Dedifferentiated amniotic fluid mesenchymal stem cell (primary cell): ENCODE measurements at regions not wholly inside any gene's neighbourhood (a gene's known extent, or its start where the extent isn't known, plus 50 kb on each side); places are given as distances from the start of the nearest gene placed in this dataset.
"Not testable (repeated sequence)": the region's sequence is repeated elsewhere in the genome, so short reads cannot be mapped to it uniquely, and the experiment has no call there.

ENCODE experiments used
- DNase-seq: peaks from one replicate; pipeline ENCODE4 v3.0.0-alpha.2; 2016; ENCODE audit errors: extremely low spot score

- DNase-seq = no peak
These were observed 873.4 kb upstream of the ADGRL3 start for GRCh38 chr4:60326735-60327134.

DNA sequence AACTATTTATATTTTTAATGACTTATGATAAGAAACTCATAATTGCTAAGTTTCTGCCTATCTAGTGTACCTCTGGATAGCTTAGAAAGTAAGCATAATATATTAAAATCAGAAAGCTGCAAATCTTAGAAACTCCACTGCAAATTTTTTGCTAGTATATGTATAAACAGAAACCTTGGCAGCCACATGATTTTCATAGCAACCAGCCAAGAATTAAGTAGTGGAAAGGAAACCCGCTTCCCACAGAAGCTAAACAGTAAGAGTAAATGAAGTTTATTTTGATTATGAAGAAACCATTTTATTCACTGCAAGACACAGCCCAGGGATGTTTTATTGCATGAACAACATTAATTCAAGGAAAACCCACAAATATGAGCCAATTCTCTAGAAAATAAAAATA lies 872.5 kb upstream of the ADGRL3 start:
- no peak for DNase-seq

- no peak for DNase-seq
These were observed 855.2 kb upstream of the ADGRL3 start for GRCh38 chr4:60344908-60345307.

- DNase-seq = no peak
These were observed 854.7 kb upstream of the ADGRL3 start for GRCh38 chr4:60345392-60345791.

GRCh38 chr4:60359746-60360367 lies 840.3 kb upstream of the ADGRL3 start:
- DNase-seq = no peak

DNA sequence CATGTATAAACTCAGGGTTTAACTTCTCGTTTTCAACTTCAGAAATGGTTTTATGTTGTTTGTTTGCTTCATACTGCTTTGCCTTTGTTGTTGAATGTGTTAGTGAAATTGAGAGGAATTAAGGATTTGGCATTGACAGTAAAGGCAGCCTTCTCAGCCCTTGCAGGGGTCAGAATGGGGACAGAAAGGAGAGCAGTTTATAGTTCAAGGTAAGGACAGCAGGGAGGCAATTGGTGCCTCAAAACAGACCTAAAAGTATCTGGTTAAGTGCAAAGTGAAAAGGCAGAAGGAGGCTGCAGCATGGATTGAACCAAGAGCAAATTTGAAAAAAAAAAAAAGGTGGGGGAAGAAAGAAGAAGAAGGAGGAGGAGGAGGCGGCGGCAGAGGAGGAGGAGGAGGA lies 835.0 kb upstream of the ADGRL3 start:
- no peak for DNase-seq

- no peak for DNase-seq
These were observed 833.5 kb upstream of the ADGRL3 start for GRCh38 chr4:60366661-60367060.

DNA sequence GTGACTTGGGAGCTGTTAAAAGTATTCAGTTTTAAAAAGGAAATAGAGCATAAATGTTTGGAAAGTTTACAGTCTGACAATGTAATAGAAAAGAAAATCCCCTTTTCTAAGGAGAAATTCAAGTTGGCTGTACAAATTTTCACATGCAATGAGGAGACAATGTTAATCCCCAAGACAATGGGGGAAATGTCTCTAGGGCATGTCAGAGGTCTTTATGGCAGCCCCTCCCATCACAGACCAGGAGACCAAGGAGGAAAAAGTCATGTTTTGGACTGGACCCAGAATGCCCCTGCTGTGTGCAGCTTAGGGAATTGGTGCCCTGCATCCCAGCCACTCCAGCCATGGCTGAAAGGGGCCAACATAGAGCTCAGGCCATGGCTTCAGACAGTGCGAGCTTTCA lies 831.1 kb upstream of the ADGRL3 start:
- no peak for DNase-seq

DNA sequence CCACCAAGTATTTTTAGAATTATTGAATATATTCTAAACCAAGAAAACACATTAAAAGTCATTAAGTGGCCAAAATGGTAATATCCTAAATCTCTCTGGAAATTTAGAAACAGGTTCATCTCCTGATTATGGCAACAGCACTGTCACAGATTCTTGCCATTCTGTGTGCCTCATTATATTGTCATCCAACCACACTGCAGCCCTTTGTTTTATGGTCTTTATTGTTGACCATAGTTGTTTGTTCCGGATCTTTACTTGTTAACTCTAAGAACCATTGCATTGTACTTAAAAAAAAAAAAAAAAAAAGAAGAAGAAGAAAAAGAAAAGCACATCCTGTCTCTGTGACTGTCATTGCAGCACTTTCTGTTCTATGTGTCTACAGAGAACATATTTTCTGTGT lies 822.1 kb upstream of the ADGRL3 start:
- DNase-seq = no peak

DNA sequence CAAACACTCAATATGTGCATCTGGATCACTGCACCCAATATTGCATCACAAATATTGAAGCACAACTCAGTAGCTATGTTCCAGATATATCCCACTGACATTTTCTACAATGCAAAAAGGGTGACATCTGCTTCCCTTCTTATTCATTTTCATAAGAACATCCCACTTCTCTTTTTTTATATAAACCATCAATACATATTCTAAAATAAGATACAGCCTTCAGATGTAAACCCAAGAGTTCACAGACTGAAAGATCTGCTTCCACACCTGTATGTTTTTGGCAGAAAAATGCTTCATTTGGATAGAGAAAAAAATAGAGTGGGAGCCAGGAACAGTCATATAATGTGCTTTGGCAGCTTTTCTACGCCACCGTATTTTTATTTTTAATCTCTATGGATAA lies 815.6 kb upstream of the ADGRL3 start:
- no peak for DNase-seq

DNA sequence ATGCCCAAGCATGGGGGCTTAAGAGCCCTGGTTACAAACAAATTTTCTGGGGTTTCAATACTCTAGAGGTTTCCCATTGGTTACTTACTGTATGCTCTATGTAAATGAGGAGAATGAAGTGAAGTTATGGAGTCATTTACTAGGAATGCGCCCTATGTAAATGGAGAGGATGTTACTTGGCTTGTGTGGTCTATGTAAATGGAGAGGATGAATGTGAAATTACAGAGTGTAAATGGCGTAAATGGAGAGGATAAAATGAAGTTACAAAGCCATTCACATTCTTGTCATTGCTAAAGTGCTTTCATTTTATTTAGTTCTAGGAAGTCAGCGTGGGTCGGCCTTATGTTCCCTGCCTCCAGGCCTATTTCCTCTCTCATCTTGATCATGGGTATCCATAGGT lies 810.5 kb upstream of the ADGRL3 start:
- no peak for DNase-seq

GRCh38 chr4:60396341-60397049 lies 803.6 kb upstream of the ADGRL3 start:
- no peak for DNase-seq

- no peak for DNase-seq
These were observed 799.5 kb upstream of the ADGRL3 start for GRCh38 chr4:60400593-60400992.

DNA sequence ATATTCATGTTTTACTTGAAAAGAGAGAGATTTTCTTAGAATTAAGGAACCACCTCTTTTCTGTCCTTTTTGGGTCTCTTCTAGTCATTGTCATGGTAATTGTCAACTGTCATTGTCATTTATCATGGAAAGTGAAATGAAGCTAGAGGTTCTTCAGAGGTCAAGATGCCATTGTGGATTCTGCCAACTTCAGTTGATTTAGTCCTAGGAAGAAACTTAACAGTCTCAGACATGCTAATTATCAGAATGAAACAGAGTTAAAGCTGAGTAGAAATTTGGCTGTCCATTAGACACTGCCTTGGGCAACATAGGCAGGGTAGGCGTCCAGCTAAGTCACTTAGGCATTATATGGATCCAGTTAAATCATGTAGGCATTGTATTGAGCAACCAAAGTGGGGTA lies 796.1 kb upstream of the ADGRL3 start:
- DNase-seq = no peak

DNA sequence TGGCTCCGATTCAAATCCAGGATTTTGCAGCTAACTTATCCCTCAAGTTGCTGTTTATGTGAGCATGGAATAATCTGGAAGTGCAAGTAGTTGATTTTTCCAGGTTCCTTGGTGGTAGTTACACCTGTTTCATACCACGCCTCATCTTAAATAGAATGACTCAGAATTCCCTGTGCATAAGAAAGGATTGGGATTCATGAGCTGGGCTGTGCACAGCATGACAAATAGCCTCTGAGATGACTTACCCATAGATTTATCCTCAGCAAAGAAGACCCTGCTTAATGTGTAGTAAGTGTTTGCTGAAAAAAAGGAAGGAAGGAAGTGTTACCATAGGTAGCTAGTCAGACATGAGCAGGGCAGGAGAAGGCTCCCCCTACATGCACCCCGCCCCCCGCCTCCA lies 777.7 kb upstream of the ADGRL3 start:
- no peak for DNase-seq

DNA sequence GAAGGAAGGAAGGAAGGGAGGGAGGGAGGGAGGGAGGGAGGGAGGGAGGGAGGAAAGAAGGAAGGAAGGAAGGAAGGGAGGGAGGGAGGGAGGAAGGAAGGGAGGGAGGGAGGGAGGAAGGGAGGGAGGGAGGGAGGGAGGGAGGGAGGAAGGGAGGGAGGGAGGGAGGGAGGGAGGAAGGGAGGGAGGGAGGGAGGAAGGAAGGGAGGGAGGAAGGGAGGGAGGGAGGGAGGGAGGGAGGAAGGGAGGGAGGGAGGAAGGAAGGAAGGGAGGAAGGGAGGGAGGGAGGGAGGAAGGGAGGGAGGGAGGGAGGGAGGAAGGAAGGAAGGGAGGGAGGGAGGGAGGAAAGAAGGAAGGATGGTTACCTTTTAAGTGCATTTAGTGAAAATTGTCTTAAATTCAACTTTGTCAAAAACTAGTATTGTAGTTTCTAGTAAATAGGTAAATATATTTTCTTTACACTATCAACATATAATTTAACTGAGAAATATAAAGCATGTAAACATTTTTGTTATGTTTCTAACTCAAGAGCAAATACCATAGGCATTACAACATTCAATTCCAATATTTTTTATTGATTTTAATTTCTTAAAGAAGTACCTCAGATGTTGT lies 776.4 kb upstream of the ADGRL3 start:
- DNase-seq = not testable (repeated sequence)

GRCh38 chr4:60432911-60433310 lies 767.2 kb upstream of the ADGRL3 start:
- no peak for DNase-seq

DNA sequence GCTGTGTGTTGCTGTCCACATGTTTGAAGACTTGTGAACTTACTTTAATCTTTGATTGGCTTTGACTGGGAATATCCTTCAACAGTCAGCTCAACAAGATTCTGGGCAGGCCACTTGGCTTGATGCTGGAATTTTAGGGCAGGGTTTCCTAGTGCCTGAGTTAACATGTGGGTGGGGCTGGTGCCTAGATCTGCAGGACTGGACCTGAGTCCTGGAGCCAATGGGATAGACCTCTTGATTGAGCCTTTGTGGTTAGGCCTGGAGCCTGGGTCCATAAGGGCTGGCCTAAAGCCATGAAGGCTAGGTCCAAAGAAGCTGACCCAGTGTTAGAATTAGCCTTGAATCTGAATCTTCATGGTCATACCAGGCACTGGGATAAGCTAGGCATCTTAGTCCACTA lies 757.1 kb upstream of the ADGRL3 start:
- DNase-seq = no peak

- no peak for DNase-seq
These were observed 756.3 kb upstream of the ADGRL3 start for GRCh38 chr4:60443796-60444195.

DNA sequence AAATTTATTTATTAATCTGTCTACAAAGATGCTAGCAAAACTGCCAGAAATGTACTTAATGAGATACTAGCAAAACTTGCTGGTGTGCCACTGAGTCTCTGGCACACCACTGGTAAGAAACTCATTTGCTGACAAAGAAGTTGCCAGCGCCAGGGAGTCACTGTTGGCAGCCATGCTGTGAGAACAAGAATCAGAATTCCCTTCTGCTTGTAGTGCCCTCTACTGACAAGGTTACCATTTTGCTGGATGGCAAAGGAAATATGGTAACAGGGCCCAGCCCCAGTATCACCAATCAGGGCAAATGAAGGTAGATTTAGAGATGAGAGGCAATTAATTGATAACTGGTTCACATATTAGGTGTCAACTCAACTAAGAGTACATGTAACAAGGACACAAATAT lies 750.1 kb upstream of the ADGRL3 start:
- DNase-seq = no peak

- no peak for DNase-seq
These were observed 747.9 kb upstream of the ADGRL3 start for GRCh38 chr4:60452266-60452665.

GRCh38 chr4:60455380-60455779 lies 744.7 kb upstream of the ADGRL3 start:
- DNase-seq = no peak

DNA sequence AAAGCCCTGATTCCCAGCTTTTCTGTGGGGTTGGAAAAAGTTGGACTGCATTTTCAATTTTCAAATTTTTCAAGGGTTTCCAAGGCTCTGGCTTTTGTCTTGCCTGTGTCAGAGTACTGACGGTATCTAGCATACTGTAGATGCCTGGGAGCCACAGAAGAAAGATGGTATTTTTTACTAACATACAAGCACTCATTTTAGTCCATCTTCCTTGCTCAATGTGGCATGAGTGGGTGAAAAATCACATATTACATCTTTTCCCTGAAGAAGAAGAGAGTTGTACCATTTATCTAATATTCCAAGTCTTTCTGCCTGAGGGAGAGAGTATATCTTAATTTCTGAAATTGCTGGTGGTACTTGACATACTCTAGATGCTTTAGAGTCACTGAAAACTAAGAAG lies 738.6 kb upstream of the ADGRL3 start:
- DNase-seq = no peak
